B cell (primary cell): ENCODE measurements at regions not wholly inside any gene's neighbourhood (a gene's known extent, or its start where the extent isn't known, plus 50 kb on each side); places are given as distances from the start of the nearest gene placed in this dataset.

Source experiments
- EZH2 ChIP-seq: IDR thresholded peaks from 2 replicates; pipeline ENCODE4 v1.6.1; 2012; ENCODE audit warnings: borderline replicate concordance, low read depth, mild to moderate bottlenecking, moderate library complexity, low read length; ENCODE audit not compliant: insufficient read depth, poor library complexity, severe bottlenecking
- TF ChIP-seq, protein P1 (sequence below): fragments of 200-600 bp; IDR thresholded peaks from one replicate; pipeline ENCODE4 v1.8.0; 2022; ENCODE audit warnings: antibody characterized with exemption, mild to moderate bottlenecking

DNA sequence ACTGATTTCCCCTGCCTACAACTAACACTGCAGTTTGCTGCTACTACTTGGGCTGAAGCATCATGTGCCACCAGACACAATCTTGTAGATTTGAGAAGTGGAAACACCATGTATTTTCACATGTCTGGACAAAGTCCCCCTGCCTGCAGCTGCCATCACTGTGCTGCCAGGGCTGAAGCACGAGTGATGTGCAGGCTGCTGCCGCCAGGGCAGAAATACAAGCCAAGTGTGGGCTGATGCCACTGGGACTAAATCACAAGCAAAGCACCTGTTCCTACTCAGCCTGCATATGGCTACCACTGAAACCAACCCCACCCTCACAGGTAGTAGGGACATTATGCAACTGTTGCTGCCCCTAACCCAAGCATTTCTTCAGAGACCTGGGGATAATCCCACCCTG, 179.5 kb upstream of the SLC35G4 start:
- TF ChIP-seq, protein P1, sequence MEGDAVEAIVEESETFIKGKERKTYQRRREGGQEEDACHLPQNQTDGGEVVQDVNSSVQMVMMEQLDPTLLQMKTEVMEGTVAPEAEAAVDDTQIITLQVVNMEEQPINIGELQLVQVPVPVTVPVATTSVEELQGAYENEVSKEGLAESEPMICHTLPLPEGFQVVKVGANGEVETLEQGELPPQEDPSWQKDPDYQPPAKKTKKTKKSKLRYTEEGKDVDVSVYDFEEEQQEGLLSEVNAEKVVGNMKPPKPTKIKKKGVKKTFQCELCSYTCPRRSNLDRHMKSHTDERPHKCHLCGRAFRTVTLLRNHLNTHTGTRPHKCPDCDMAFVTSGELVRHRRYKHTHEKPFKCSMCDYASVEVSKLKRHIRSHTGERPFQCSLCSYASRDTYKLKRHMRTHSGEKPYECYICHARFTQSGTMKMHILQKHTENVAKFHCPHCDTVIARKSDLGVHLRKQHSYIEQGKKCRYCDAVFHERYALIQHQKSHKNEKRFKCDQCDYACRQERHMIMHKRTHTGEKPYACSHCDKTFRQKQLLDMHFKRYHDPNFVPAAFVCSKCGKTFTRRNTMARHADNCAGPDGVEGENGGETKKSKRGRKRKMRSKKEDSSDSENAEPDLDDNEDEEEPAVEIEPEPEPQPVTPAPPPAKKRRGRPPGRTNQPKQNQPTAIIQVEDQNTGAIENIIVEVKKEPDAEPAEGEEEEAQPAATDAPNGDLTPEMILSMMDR: no peak
- TF ChIP-seq EZH2: no peak
